Liver (tissue), 2 donors: ENCODE measurements at regions not wholly inside any gene's neighbourhood (a gene's known extent, or its start where the extent isn't known, plus 50 kb on each side); places are given as distances from the start of the nearest gene placed in this dataset.
"Not testable (repeated sequence)": the region's sequence is repeated elsewhere in the genome, so short reads cannot be mapped to it uniquely, and the experiment has no call there.

ENCODE experiments used
- CTCF ChIP-seq: fragments of 150-350 bp; IDR thresholded peaks from 2 replicates; pipeline ENCODE4 v1.5.1; 2017; ENCODE audit warnings: improper control_type of control experiment, low read depth, low read length; ENCODE audit not compliant: missing input control
- MAX ChIP-seq: IDR thresholded peaks from 2 replicates; pipeline ENCODE4 v1.6.1; 2016; ENCODE audit warnings: antibody characterized with exemption
- donor health status: healthy.

GRCh38 chr2:111526041-111526639 is 357.9 kb downstream of the ANAPC1 start:
- TF ChIP-seq CTCF, MAX: not testable (repeated sequence)
